Activated naive CD8-positive, alpha-beta T cell treated with anti-CD3 and anti-CD28 coated beads, Interleukin-2, amount 50 U/mL, for 24 hours (primary cell): ENCODE measurements at regions not wholly inside any gene's neighbourhood (a gene's known extent, or its start where the extent isn't known, plus 50 kb on each side); places are given as distances from the start of the nearest gene placed in this dataset.
"Not testable (repeated sequence)": the region's sequence is repeated elsewhere in the genome, so short reads cannot be mapped to it uniquely, and the experiment has no call there.

Experiments
- ATAC-seq: fragments of 150-1000 bp; cut with Tn5 transposase; one replicate; pipeline ENCODE4 v1.10.0; 2021
- DNase-seq: peaks from one replicate; pipeline ENCODE4 v3.0.0; 2021
- H3K27ac Mint-ChIP-seq: one replicate; pipeline ENCODE4 v1.8.0; 2021; ENCODE audit warnings: mild to moderate bottlenecking, mixed read lengths
- H3K27me3 Mint-ChIP-seq: one replicate; pipeline ENCODE4 v1.8.0; 2021; ENCODE audit warnings: mixed read lengths
- H3K36me3 Mint-ChIP-seq: one replicate; pipeline ENCODE4 v1.8.0; 2021; ENCODE audit warnings: low read depth, mixed read lengths
- H3K4me1 Mint-ChIP-seq: one replicate; pipeline ENCODE4 v1.8.0; 2021; ENCODE audit warnings: mixed read lengths
- H3K4me3 Mint-ChIP-seq: one replicate; pipeline ENCODE4 v1.8.0; 2021; ENCODE audit warnings: mild to moderate bottlenecking, moderate library complexity, mixed read lengths
- H3K9me3 Mint-ChIP-seq: one replicate; pipeline ENCODE4 v1.8.0; 2021; ENCODE audit warnings: mixed read lengths

GRCh38 chr13:33340631-33341030 lies 55.1 kb upstream of the STARD13 start:
- no peak for DNase-seq
- Mint-ChIP-seq H3K4me1 (no peaks in the 10 kb centered on the region), H3K4me3 (no peak overlapping the region), H3K27me3 (peaks cover 6% of the 10 kb centered on the region), H3K9me3 (no peaks in the 10 kb centered on the region), H3K27ac (no peak overlapping the region), H3K36me3 (no peaks in the 10 kb centered on the region)
- no peak for ATAC-seq

- no peaks in the 10 kb centered on the region for H3K9me3 Mint-ChIP-seq
- H3K4me3 Mint-ChIP-seq, result no peak overlapping the region
- ATAC-seq (no peak), DNase-seq (no peak)
- no peak overlapping the region for H3K27ac Mint-ChIP-seq
- H3K36me3 Mint-ChIP-seq, result no peaks in the 10 kb centered on the region
- H3K4me1 Mint-ChIP-seq, result no peaks in the 10 kb centered on the region
- peaks cover 6% of the 10 kb centered on the region for H3K27me3 Mint-ChIP-seq
Observed at GRCh38 chr13:33341861-33342452, 56.4 kb upstream of the STARD13 start.

DNA sequence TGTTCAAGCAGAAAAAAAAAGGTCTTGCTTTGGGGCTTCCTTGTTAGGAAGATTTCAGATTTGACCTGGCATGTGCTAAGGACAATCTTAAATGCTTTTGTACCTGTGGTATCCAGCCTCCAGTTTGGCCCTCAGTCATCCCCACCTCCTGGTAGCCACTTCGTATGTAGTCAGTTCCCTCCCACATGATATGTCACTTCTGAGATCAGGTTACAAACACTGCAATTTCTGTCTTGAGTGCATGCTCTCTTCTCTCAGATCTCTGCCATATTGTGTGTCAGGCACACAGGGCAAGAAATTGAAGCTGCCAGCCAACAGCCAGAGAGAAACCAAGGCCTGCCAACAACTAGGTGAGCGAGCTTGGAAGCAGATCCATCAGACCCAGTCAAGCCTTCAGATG lies 60.3 kb upstream of the STARD13 start:
- Mint-ChIP-seq H3K27ac (no peak overlapping the region), H3K27me3 (peaks cover 28% of the 10 kb centered on the region), H3K4me3 (no peak overlapping the region), H3K4me1 (peaks cover 2% of the 10 kb centered on the region), H3K9me3 (no peaks in the 10 kb centered on the region), H3K36me3 (no peaks in the 10 kb centered on the region)
- ATAC-seq (no peak), DNase-seq (no peak)

DNA sequence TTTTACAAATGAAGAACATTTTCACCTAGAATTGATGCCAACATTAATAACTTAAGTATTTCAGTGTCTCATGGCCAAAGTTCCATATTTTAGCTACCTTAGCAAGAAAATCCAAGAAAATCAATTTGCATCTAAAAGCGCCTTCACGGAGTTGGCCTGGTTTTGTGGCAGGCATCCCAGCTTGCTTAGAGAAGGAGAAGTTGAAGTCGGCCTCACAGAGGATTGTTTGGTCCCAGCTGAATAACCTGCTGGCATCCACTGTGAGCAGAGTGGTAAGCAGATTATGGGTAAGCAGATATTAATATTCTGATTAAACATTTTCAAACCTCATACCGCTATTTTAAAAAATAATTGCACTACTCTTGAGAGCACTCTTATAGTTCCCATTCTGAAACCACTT lies 62.3 kb upstream of the STARD13 start:
- no peak for ATAC-seq
- Mint-ChIP-seq H3K27ac (no peak overlapping the region), H3K4me3 (no peak overlapping the region), H3K4me1 (peaks cover 4% of the 10 kb centered on the region), H3K36me3 (no peaks in the 10 kb centered on the region), H3K27me3 (peaks cover 44% of the 10 kb centered on the region), H3K9me3 (no peaks in the 10 kb centered on the region)
- no peak for DNase-seq

GRCh38 chr13:33348366-33348765 lies 62.8 kb upstream of the STARD13 start:
- peaks cover 49% of the 10 kb centered on the region for H3K27me3 Mint-ChIP-seq
- peaks cover 9% of the 10 kb centered on the region for H3K4me1 Mint-ChIP-seq
- DNase-seq (no peak), ATAC-seq (no peak)
- H3K27ac Mint-ChIP-seq, result no peak overlapping the region
- no peaks in the 10 kb centered on the region for H3K9me3 Mint-ChIP-seq
- no peak overlapping the region for H3K4me3 Mint-ChIP-seq
- H3K36me3 Mint-ChIP-seq, result no peaks in the 10 kb centered on the region

- no peaks in the 10 kb centered on the region for H3K9me3 Mint-ChIP-seq
- DNase-seq, result no peak
- peaks cover 12% of the 10 kb centered on the region for H3K4me1 Mint-ChIP-seq
- peaks cover 53% of the 10 kb centered on the region for H3K27me3 Mint-ChIP-seq
- no peak overlapping the region for H3K4me3 Mint-ChIP-seq
- no peak for ATAC-seq
- no peaks in the 10 kb centered on the region for H3K36me3 Mint-ChIP-seq
- no peak overlapping the region for H3K27ac Mint-ChIP-seq
Observed at GRCh38 chr13:33349288-33349985, 63.9 kb upstream of the STARD13 start.

DNA sequence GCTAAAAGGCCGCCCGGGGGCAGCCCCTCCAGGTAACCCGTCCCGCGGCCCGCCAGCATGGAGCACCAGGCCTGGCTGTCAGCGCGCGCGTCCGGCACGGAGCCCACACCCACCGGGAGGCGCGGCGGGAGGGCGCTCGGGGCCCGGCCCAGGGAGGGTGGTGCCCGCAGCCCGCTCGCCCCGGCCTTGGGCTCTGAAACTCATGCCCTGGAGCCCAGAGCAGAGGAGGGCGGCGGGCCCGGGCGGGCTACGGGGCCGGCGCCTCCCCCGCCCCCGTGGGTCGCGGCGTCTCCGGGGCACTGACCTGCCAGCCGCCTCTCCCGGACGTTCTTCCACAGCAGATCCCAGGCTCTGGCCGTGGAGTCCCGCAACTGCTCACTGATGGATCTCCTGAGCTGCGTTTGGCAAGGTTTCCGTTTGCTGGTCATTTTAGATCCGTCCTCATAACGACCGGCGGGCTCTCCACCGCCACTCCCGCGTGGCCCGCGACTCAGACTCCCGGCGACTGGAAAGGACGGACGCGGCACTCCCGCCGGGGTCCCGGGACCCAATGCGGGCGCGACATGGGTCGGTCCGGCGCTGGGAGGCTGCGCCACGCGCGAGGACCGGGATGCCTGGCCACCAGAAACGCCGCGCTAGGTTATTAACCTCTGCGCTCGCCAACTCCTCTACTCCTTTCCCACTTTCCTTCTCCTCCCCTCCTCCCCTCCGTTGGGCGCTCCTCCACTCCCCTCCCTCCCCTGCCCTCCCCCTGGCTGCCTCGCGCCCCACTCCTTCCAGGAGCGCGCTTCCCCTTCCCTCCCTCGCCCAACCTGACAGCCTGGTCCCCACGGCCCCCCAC lies 64.7 kb upstream of the STARD13 start:
- Mint-ChIP-seq H3K36me3 (no peaks in the 10 kb centered on the region), H3K27ac (no peak overlapping the region), H3K4me1 (peaks cover 12% of the 10 kb centered on the region), H3K9me3 (no peaks in the 10 kb centered on the region), H3K4me3 (no peak overlapping the region), H3K27me3 (peaks cover 56% of the 10 kb centered on the region)
- no peak for DNase-seq
- ATAC-seq, result no peak

- Mint-ChIP-seq H3K9me3 (no peaks in the 10 kb centered on the region), H3K36me3 (no peaks in the 10 kb centered on the region), H3K4me1 (peaks cover 12% of the 10 kb centered on the region), H3K4me3 (no peak overlapping the region), H3K27ac (no peak overlapping the region), H3K27me3 (peaks cover 56% of the 10 kb centered on the region)
- ATAC-seq, result no peak
- no peak for DNase-seq
Observed at GRCh38 chr13:33351319-33351718, 65.8 kb upstream of the STARD13 start.

- DNase-seq, result no peak
- peaks cover 12% of the 10 kb centered on the region for H3K4me1 Mint-ChIP-seq
Observed at GRCh38 chr13:33352041-33352440, 66.5 kb upstream of the STARD13 start.

DNA sequence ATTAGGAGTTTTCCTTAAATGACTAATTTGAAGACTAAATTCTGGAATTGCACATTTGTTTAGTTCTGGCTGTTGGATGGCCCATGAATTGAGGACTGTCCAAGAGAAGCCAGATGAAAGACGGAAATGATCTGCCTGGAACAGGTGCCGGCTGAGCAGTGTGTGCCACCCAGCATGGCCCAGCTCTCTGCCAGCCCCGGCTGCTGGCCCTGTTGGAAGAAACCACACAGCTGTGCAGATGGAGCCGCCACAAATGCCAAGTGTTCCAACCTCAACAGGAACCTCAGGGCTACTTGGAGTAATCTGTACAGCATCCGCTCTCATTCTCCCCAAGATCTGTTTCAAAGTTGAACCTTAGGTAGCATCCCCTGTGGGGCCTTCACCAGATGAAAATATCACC lies 67.0 kb upstream of the STARD13 start:
- DNase-seq (no peak), ATAC-seq (no peak)
- Mint-ChIP-seq H3K4me3 (no peak overlapping the region), H3K4me1 (peaks cover 12% of the 10 kb centered on the region), H3K9me3 (no peaks in the 10 kb centered on the region), H3K27ac (no peak overlapping the region), H3K36me3 (no peaks in the 10 kb centered on the region), H3K27me3 (peaks cover 56% of the 10 kb centered on the region)

More at GRCh38 chr13:33352041-33352440, 66.5 kb upstream of the STARD13 start:
- Mint-ChIP-seq H3K27me3 (peaks cover 56% of the 10 kb centered on the region), H3K27ac (no peak overlapping the region), H3K9me3 (no peaks in the 10 kb centered on the region), H3K36me3 (no peaks in the 10 kb centered on the region), H3K4me3 (no peak overlapping the region)
- no peak for ATAC-seq

- H3K9me3 Mint-ChIP-seq, result no peaks in the 10 kb centered on the region
- ATAC-seq (no peak), DNase-seq (no peak)
- peaks cover 12% of the 10 kb centered on the region for H3K4me1 Mint-ChIP-seq
- peaks cover 54% of the 10 kb centered on the region for H3K27me3 Mint-ChIP-seq
- no peak overlapping the region for H3K27ac Mint-ChIP-seq
- H3K36me3 Mint-ChIP-seq, result no peaks in the 10 kb centered on the region
- H3K4me3 Mint-ChIP-seq, result no peak overlapping the region
Observed at GRCh38 chr13:33353210-33353609, 67.7 kb upstream of the STARD13 start.

GRCh38 chr13:33353646-33354045 lies 68.1 kb upstream of the STARD13 start:
- Mint-ChIP-seq H3K4me1 (peaks cover 12% of the 10 kb centered on the region), H3K36me3 (no peaks in the 10 kb centered on the region), H3K27ac (no peak overlapping the region), H3K27me3 (peaks cover 50% of the 10 kb centered on the region), H3K9me3 (no peaks in the 10 kb centered on the region), H3K4me3 (no peak overlapping the region)
- DNase-seq (no peak), ATAC-seq (no peak)

DNA sequence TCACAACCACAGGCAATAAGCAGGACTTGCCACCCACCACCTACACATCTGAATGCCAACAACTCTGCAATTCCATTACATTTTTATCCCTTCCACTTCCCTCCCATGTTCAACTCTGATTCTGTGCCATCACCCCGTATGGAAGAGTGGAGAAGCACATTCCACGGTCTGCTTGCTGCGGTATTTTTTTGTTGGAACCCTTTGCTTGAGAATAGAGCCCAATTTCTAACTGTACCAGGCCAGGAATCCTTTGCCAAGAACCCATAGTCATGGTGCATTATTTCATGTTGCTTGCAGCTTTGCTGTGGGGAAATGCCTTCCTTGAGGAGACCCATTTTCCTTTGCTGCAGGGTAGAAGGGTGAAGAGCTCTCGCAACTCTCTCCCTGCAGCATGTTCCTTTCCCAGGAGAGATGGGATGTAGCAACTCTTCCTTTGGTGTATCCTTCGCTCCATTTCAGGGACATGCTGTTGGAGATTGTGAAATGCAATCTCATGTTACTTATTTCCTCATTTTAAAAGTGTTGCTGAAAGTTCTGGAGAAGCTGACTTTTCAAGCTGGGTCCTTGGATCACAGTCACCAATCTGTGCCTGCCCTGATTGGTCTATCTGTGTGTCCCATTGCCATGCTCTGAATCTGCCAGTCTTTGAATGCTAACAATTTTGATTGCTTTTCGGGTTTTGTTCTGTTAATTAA lies 69.8 kb upstream of the STARD13 start:
- peaks cover 12% of the 10 kb centered on the region for H3K4me1 Mint-ChIP-seq
- no peak overlapping the region for H3K27ac Mint-ChIP-seq
- ATAC-seq (no peak), DNase-seq (no peak)
- peaks cover 4% of the 10 kb centered on the region for H3K9me3 Mint-ChIP-seq
- peaks cover 39% of the 10 kb centered on the region for H3K27me3 Mint-ChIP-seq
- no peak overlapping the region for H3K4me3 Mint-ChIP-seq
- H3K36me3 Mint-ChIP-seq, result no peaks in the 10 kb centered on the region

DNA sequence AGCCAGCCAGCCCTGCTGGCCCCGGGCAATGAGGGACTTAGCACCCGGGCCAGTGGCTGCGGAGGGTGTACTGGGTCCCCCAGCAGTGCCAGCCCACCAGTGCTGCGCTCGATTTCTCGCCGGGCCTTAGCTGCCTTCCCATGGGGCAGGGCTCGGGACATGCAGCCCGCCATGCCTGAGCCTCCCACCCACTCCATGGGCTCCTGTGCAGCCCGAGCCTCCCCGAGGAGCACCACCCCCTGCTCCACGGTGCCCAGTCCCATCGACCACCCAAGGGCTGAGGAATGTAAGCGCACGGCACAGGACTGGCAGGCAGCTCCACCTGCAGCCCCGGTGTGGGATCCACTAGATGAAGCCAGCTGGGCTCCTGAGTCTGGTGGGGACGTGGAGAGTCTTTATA lies 72.5 kb upstream of the STARD13 start:
- H3K4me3 Mint-ChIP-seq, H3K27ac Mint-ChIP-seq, DNase-seq, H3K36me3 Mint-ChIP-seq, ATAC-seq, H3K9me3 Mint-ChIP-seq, H3K4me1 Mint-ChIP-seq: not testable (repeated sequence)
- H3K27me3 Mint-ChIP-seq, result peaks cover 22% of the 10 kb centered on the region
